ENCODE measurements at regions not wholly inside any gene's neighbourhood (a gene's known extent, or its start where the extent isn't known, plus 50 kb on each side); places are given as distances from the start of the nearest gene placed in this dataset.

GRCh38 chr14:38065106-38065762 lies 142.5 kb upstream of the SSTR1 start:
- no peak for TF ChIP-seq POLR2A (IDR thresholded peaks at IDR 0.05)
- no peak for TF ChIP-seq CTCF (IDR thresholded peaks at IDR 0.05)
- TF ChIP-seq POLR2AphosphoS5 (IDR thresholded peaks at IDR 0.05): no peak
- TF ChIP-seq EP300 (IDR thresholded peaks at IDR 0.05): no peak
